Suprapubic skin (tissue), 4 donors: ENCODE measurements at regions not wholly inside any gene's neighbourhood (a gene's known extent, or its start where the extent isn't known, plus 50 kb on each side); places are given as distances from the start of the nearest gene placed in this dataset.

ENCODE experiments used
- DNase-seq, 2 donors: peaks; one replicate each; pipeline ENCODE4 v3.0.0-alpha.2; 2019; ENCODE audit warnings: low spot score in 2 of 2
- H3K27ac ChIP-seq: fragments of 200-600 bp; sonication (generic); one replicate; pipeline ENCODE4 v1.5.1; 2019
- H3K27me3 ChIP-seq: fragments of 200-600 bp; sonication (generic); one replicate; pipeline ENCODE4 v1.5.1; 2019
- H3K36me3 ChIP-seq: fragments of 200-600 bp; sonication (generic); one replicate; pipeline ENCODE4 v1.5.1; 2019
- H3K4me1 ChIP-seq: fragments of 200-600 bp; sonication (generic); one replicate; pipeline ENCODE4 v1.5.1; 2019
- H3K4me3 ChIP-seq: fragments of 200-600 bp; sonication (generic); one replicate; pipeline ENCODE4 v1.5.1; 2019; ENCODE audit warnings: mild to moderate bottlenecking
- H3K9me3 ChIP-seq: fragments of 200-600 bp; sonication (generic); one replicate; pipeline ENCODE4 v1.5.1; 2019
- CTCF ChIP-seq, 2 donors: fragments of 200-600 bp in 1 of 2; fragments of 450-650 bp in 1 of 2; sonication (generic) in 1 of 2; IDR thresholded peaks; one replicate each; pipeline ENCODE4 v1.5.1; 2016 to 2019; ENCODE audit warnings: antibody characterized with exemption in 2 of 2, mild to moderate bottlenecking in 1 of 2, moderate library complexity in 1 of 2
- EP300 ChIP-seq: sonication (generic); formaldehyde crosslinking; IDR thresholded peaks from one replicate; pipeline ENCODE4 v1.6.1; 2017; ENCODE audit warnings: antibody characterized with exemption
- POLR2A ChIP-seq, 2 donors: fragments of 450-650 bp; IDR thresholded peaks; one replicate each; pipeline ENCODE4 v1.6.1; 2017; ENCODE audit warnings: antibody characterized with exemption in 2 of 2, mild to moderate bottlenecking in 2 of 2, moderate library complexity in 2 of 2
- POLR2AphosphoS5 ChIP-seq, 3 donors: sonication (generic); formaldehyde crosslinking; IDR thresholded peaks; one replicate each; pipeline ENCODE4 v1.6.1; 2017; ENCODE audit warnings: antibody characterized with exemption in 3 of 3
- WGBS: methylation state at CpG from one replicate; pipeline ENCODE4 v1.1.5; 2018; 5-methylcytosine and 5-hydroxymethylcytosine counted together

- 78% methylated on average over 2 of the region's 2 CpGs for WGBS
- DNase-seq: no peak
- Histone ChIP-seq H3K4me3 (no peak overlapping the region), H3K9me3 (no peaks in the 10 kb centered on the region), H3K27me3 (no peaks in the 10 kb centered on the region), H3K4me1 (no peaks in the 10 kb centered on the region), H3K36me3 (no peaks in the 10 kb centered on the region), H3K27ac (no peak overlapping the region)
- TF ChIP-seq POLR2AphosphoS5 (IDR thresholded peaks at IDR 0.05): no peak
- TF ChIP-seq POLR2A (IDR thresholded peaks at IDR 0.05): no peak
- no peak for TF ChIP-seq CTCF (IDR thresholded peaks at IDR 0.05)
- no peak for TF ChIP-seq EP300
Measured at GRCh38 chr2:217501887-217502286, 500.9 kb downstream of the TNS1 start.

- Histone ChIP-seq H3K27ac (no peak overlapping the region), H3K27me3 (no peaks in the 10 kb centered on the region), H3K4me1 (no peaks in the 10 kb centered on the region), H3K4me3 (no peak overlapping the region), H3K36me3 (no peaks in the 10 kb centered on the region), H3K9me3 (no peaks in the 10 kb centered on the region)
- TF ChIP-seq POLR2AphosphoS5 (IDR thresholded peaks at IDR 0.05): no peak
- no peak for TF ChIP-seq EP300
- no peak for TF ChIP-seq CTCF (IDR thresholded peaks at IDR 0.05)
- TF ChIP-seq POLR2A (IDR thresholded peaks at IDR 0.05): no peak
- DNase-seq: no peak
- WGBS: 71% methylated on average over 3 of the region's 3 CpGs
Measured at GRCh38 chr2:217497843-217498377, 504.9 kb downstream of the TNS1 start.

GRCh38 chr2:217494557-217494956 lies 508.2 kb downstream of the TNS1 start:
- no peak for DNase-seq
- Histone ChIP-seq H3K4me1 (peaks cover 6% of the 10 kb centered on the region), H3K4me3 (no peak overlapping the region), H3K27me3 (no peaks in the 10 kb centered on the region), H3K9me3 (no peaks in the 10 kb centered on the region), H3K36me3 (no peaks in the 10 kb centered on the region), H3K27ac (no peak overlapping the region)
- TF ChIP-seq POLR2AphosphoS5 (IDR thresholded peaks at IDR 0.05) (no peak), EP300 (no peak), CTCF (IDR thresholded peaks at IDR 0.05) (no peak), POLR2A (IDR thresholded peaks at IDR 0.05) (no peak)
- 96% methylated on average over 4 of the region's 4 CpGs for WGBS

- H3K9me3 ChIP-seq: no peaks in the 10 kb centered on the region
- peaks cover 10% of the 10 kb centered on the region for H3K4me1 ChIP-seq
- H3K27ac ChIP-seq: no peak overlapping the region
- no peak overlapping the region for H3K4me3 ChIP-seq
- H3K27me3 ChIP-seq: no peaks in the 10 kb centered on the region
- DNase-seq: no peak
- WGBS: 68% methylated on average over 2 of the region's 2 CpGs
- no peaks in the 10 kb centered on the region for H3K36me3 ChIP-seq
- no peak for TF ChIP-seq CTCF (IDR thresholded peaks at IDR 0.05)
- no peak for TF ChIP-seq POLR2AphosphoS5 (IDR thresholded peaks at IDR 0.05)
- TF ChIP-seq EP300: no peak
- no peak for TF ChIP-seq POLR2A (IDR thresholded peaks at IDR 0.05)
Measured at GRCh38 chr2:217491271-217491670, 511.5 kb downstream of the TNS1 start.

GRCh38 chr2:217489145-217489960 lies 513.4 kb downstream of the TNS1 start:
- Histone ChIP-seq H3K4me3 (no peak overlapping the region), H3K36me3 (no peaks in the 10 kb centered on the region), H3K9me3 (no peaks in the 10 kb centered on the region), H3K4me1 (peaks cover 10% of the 10 kb centered on the region), H3K27ac (no peak overlapping the region), H3K27me3 (no peaks in the 10 kb centered on the region)
- DNase-seq: peak in 1 of 2 donors; percentile 67
- TF ChIP-seq CTCF (IDR thresholded peaks at IDR 0.05) (no peak), POLR2A (IDR thresholded peaks at IDR 0.05) (no peak), POLR2AphosphoS5 (IDR thresholded peaks at IDR 0.05) (no peak), EP300 (no peak)
- WGBS: 64% methylated on average over 25 of the region's 25 CpGs
